Neural cell (in vitro differentiated cells): ENCODE measurements at regions not wholly inside any gene's neighbourhood (a gene's known extent, or its start where the extent isn't known, plus 50 kb on each side); places are given as distances from the start of the nearest gene placed in this dataset.

Experiments used
- H2AFZ ChIP-seq: fragments of 200-600, 300-800 bp; sonication (generic), shearing (Covaris generic); 2 replicates; pipeline ENCODE4 v1.6.0; 2014; ENCODE audit warnings: low read depth, mild to moderate bottlenecking, antibody characterized with exemption, low read length, moderate library complexity
- H3F3A ChIP-seq: fragments of 200-600 bp; shearing (Covaris generic); 2 replicates; pipeline ENCODE4 v1.6.1; 2016; ENCODE audit warnings: mild to moderate bottlenecking, moderate library complexity, mixed read lengths, antibody characterized with exemption, low read length; ENCODE audit not compliant: insufficient read depth, poor library complexity, severe bottlenecking
- H3K27ac ChIP-seq: fragments of 200-600, 300-800 bp; sonication (generic), shearing (Covaris generic); 2 replicates; pipeline ENCODE4 v1.5.1; 2014; ENCODE audit warnings: mild to moderate bottlenecking, low read length, moderate library complexity
- H3K27me3 ChIP-seq: fragments of 300-800, 200-600 bp; sonication (generic), shearing (Covaris generic); 2 replicates; pipeline ENCODE4 v1.6.0; 2014; ENCODE audit warnings: mild to moderate bottlenecking, low read depth, low read length, moderate library complexity; ENCODE audit not compliant: insufficient read depth
- H3K36me3 ChIP-seq: fragments of 300-800, 200-600 bp; sonication (generic), shearing (Covaris generic); 2 replicates; pipeline ENCODE4 v1.5.1; 2014; ENCODE audit warnings: mild to moderate bottlenecking, antibody characterized with exemption, low read length, moderate library complexity; ENCODE audit not compliant: insufficient read depth
- H3K4me2 ChIP-seq: fragments of 300-800, 200-600 bp; sonication (generic), shearing (Covaris generic); 2 replicates; pipeline ENCODE4 v1.6.0; 2014; ENCODE audit warnings: mild to moderate bottlenecking, low read length
- H3K4me3 ChIP-seq: fragments of 300-800, 200-600 bp; sonication (generic), shearing (Covaris generic); 2 replicates; pipeline ENCODE4 v1.5.1; 2014; ENCODE audit warnings: mild to moderate bottlenecking, low read length, moderate library complexity
- H3K79me2 ChIP-seq: fragments of 200-600 bp; shearing (Covaris generic); replicated peaks from 2 replicates; pipeline ENCODE4 v1.6.0; 2014; ENCODE audit warnings: mild to moderate bottlenecking, low read length, moderate library complexity; ENCODE audit not compliant: insufficient read depth
- H3K9ac ChIP-seq: fragments of 300-800, 200-600 bp; sonication (generic), shearing (Covaris generic); 2 replicates; pipeline ENCODE4 v1.6.1; 2016; ENCODE audit warnings: mild to moderate bottlenecking, low read length, mixed read lengths
- H3K9me2 ChIP-seq: fragments of 200-600 bp; shearing (Covaris generic); 2 replicates; pipeline ENCODE4 v1.6.1; 2016; ENCODE audit warnings: mild to moderate bottlenecking, low read length, mixed read lengths; ENCODE audit not compliant: insufficient read depth
- H3K9me3 ChIP-seq: fragments of 200-600, 300-800 bp; sonication (generic), shearing (Covaris generic); 2 replicates; pipeline ENCODE4 v1.6.1; 2016; ENCODE audit warnings: mild to moderate bottlenecking, mixed run types, low read length, moderate library complexity, mixed read lengths
- H4K20me1 ChIP-seq: fragments of 200-600 bp; shearing (Covaris generic); 2 replicates; pipeline ENCODE4 v1.6.1; 2016; ENCODE audit warnings: mild to moderate bottlenecking, mixed run types; ENCODE audit not compliant: insufficient read depth
- EP300 ChIP-seq: fragments of 450-650 bp; conservative IDR thresholded peaks from 2 replicates; pipeline ENCODE4 v1.6.1; 2014; ENCODE audit warnings: antibody characterized with exemption, mild to moderate bottlenecking, moderate library complexity; ENCODE audit not compliant: poor library complexity, severe bottlenecking
- MXI1 ChIP-seq: fragments of 450-650 bp; conservative IDR thresholded peaks from 2 replicates; pipeline ENCODE4 v1.6.1; 2014; ENCODE audit warnings: antibody characterized with exemption, mild to moderate bottlenecking; ENCODE audit not compliant: poor library complexity, severe bottlenecking
- POLR2AphosphoS5 ChIP-seq: IDR thresholded peaks from 2 replicates; pipeline ENCODE4 v1.6.1; 2012
- RAD21 ChIP-seq: fragments of 450-650 bp; conservative IDR thresholded peaks from 2 replicates; pipeline ENCODE4 v1.6.1; 2014; ENCODE audit warnings: antibody characterized with exemption, mild to moderate bottlenecking, moderate library complexity
- REST ChIP-seq: IDR thresholded peaks from 2 replicates; pipeline ENCODE4 v1.6.1; 2012; ENCODE audit warnings: borderline replicate concordance
- SMC3 ChIP-seq: fragments of 450-650 bp; conservative IDR thresholded peaks from 2 replicates; pipeline ENCODE4 v1.6.1; 2014; ENCODE audit warnings: antibody characterized with exemption, mild to moderate bottlenecking, moderate library complexity; ENCODE audit not compliant: poor library complexity
- TAF1 ChIP-seq: IDR thresholded peaks from 2 replicates; pipeline ENCODE4 v1.6.1; 2012; ENCODE audit warnings: low read depth
- TF ChIP-seq, protein P1 (sequence below): fragments of 450-650 bp; IDR thresholded peaks from 2 replicates; pipeline ENCODE4 v1.5.1; 2014; ENCODE audit warnings: antibody characterized with exemption, mild to moderate bottlenecking, moderate library complexity; ENCODE audit not compliant: poor library complexity, severe bottlenecking

DNA sequence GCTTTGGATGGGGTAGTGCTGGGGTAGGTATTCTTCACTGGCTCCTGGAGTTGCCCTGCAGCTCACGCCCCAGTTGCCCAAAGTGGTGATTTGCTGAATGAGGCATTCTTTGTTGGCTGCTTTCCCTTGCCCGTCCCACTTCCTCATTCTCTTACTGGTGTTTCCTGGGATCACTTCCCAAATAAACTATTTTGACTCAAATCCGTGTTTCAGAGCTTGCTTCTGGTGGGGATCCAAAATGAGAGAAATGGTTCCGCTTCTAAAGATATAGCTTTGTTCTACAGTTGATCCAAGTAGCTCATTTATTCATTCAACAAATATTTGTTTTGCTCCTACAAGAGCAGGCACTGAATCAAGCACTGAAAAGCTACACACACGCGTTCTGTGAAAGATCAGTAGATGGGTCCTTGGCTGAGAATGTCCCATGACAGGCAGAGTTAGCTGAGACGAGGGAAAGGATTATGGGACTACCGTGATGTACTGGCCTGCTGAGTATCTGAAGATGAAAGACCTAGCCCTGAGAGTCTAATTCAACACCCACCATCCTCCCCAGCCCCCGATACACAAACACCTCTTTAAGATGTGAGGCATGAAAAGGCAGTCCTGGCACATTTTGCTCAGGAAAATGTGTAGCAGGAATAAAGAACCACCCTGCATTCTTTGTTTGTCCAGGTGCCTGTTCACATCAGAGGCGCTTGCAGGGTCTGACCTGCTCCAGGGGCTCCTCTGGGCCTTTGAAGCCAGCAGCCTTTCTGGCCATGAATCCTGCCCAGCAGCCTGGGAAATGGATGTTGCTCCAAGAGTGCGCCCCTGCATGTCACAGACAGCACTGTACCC is 143.1 kb upstream of the RANBP3L start:
- H2AFZ ChIP-seq = no peak overlapping the region

GRCh38 chr5:36447776-36448175 is 146.1 kb upstream of the RANBP3L start:
- no peaks in the 10 kb centered on the region for H3F3A ChIP-seq
- no peaks in the 10 kb centered on the region for H3K9me2 ChIP-seq
- H3K4me2 ChIP-seq = no peak overlapping the region
- no peak overlapping the region for H3K4me3 ChIP-seq
- no peak overlapping the region for H3K9ac ChIP-seq
- no peaks in the 10 kb centered on the region for H3K36me3 ChIP-seq
- H4K20me1 ChIP-seq = no peaks in the 10 kb centered on the region
- no peak overlapping the region for H2AFZ ChIP-seq
- no peak overlapping the region for H3K27ac ChIP-seq
- no peaks in the 10 kb centered on the region for H3K27me3 ChIP-seq
- TF ChIP-seq POLR2AphosphoS5 (no peak), TAF1 (no peak), RAD21 (no peak), SMC3 (no peak), REST (no peak)
- TF ChIP-seq, protein P1, sequence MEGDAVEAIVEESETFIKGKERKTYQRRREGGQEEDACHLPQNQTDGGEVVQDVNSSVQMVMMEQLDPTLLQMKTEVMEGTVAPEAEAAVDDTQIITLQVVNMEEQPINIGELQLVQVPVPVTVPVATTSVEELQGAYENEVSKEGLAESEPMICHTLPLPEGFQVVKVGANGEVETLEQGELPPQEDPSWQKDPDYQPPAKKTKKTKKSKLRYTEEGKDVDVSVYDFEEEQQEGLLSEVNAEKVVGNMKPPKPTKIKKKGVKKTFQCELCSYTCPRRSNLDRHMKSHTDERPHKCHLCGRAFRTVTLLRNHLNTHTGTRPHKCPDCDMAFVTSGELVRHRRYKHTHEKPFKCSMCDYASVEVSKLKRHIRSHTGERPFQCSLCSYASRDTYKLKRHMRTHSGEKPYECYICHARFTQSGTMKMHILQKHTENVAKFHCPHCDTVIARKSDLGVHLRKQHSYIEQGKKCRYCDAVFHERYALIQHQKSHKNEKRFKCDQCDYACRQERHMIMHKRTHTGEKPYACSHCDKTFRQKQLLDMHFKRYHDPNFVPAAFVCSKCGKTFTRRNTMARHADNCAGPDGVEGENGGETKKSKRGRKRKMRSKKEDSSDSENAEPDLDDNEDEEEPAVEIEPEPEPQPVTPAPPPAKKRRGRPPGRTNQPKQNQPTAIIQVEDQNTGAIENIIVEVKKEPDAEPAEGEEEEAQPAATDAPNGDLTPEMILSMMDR = no peak
- H3K9me3 ChIP-seq = no peaks in the 10 kb centered on the region
- H3K79me2 ChIP-seq = no peaks in the 10 kb centered on the region

More for the DNA sequence above, 143.1 kb upstream of the RANBP3L start:
- H3K27me3 ChIP-seq = no peaks in the 10 kb centered on the region
- no peak overlapping the region for H3K9ac ChIP-seq
- no peak for TF ChIP-seq REST
- no peak for TF ChIP-seq TAF1
- TF ChIP-seq, protein P1 = no peak
- TF ChIP-seq EP300 = no peak
- TF ChIP-seq MXI1 = no peak
- no peak for TF ChIP-seq SMC3
- TF ChIP-seq POLR2AphosphoS5 = no peak
- H3K36me3 ChIP-seq = no peaks in the 10 kb centered on the region
- H4K20me1 ChIP-seq = no peaks in the 10 kb centered on the region
- H3K4me3 ChIP-seq = no peak overlapping the region
- H3K79me2 ChIP-seq = no peaks in the 10 kb centered on the region
- no peak overlapping the region for H3K4me2 ChIP-seq
- no peaks in the 10 kb centered on the region for H3K9me2 ChIP-seq
- no peak overlapping the region for H3K27ac ChIP-seq
- H3K9me3 ChIP-seq = no peaks in the 10 kb centered on the region
- no peaks in the 10 kb centered on the region for H3F3A ChIP-seq
